Mammary epithelial cell (primary cell): ENCODE measurements at regions not wholly inside any gene's neighbourhood (a gene's known extent, or its start where the extent isn't known, plus 50 kb on each side); places are given as distances from the start of the nearest gene placed in this dataset.

Experiments
- EZH2 ChIP-seq: IDR thresholded peaks from 2 replicates; pipeline ENCODE4 v1.6.1; 2012; ENCODE audit warnings: low read length, inconsistent platforms, borderline replicate concordance
- TF ChIP-seq, protein P1 (sequence below), 2 donors: IDR thresholded peaks in 1 of 2; conservative IDR thresholded peaks in 1 of 2; 2 replicates each; pipeline ENCODE4 v1.5.1; 2011 to 2012; ENCODE audit warnings: inconsistent platforms in 2 of 2, low read length in 2 of 2, mild to moderate bottlenecking in 2 of 2, control low read depth in 1 of 2, low read depth in 1 of 2; ENCODE audit not compliant: insufficient read depth in 1 of 2; ENCODE audit errors: extremely low read depth in 1 of 2

DNA sequence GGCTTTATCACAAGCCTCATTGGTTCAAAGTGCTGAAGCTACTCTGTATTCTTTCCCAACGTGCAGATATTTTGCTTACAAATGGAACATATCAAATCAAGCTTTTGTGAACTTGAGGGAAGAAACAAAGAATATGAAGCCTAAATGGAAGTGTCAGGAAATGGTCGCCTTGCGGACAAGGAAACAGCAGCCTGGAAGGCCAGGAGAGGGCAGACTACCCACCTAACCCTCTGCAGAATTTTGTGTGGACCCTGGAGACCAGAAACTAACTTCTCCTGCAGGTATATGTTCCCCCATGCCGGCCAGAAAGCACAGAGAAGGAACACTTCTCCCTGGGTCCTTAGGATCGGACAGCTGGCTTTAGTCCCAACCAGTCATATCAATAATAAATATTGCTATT lies 1425.8 kb downstream of the PCDH7 start:
- TF ChIP-seq, protein P1, sequence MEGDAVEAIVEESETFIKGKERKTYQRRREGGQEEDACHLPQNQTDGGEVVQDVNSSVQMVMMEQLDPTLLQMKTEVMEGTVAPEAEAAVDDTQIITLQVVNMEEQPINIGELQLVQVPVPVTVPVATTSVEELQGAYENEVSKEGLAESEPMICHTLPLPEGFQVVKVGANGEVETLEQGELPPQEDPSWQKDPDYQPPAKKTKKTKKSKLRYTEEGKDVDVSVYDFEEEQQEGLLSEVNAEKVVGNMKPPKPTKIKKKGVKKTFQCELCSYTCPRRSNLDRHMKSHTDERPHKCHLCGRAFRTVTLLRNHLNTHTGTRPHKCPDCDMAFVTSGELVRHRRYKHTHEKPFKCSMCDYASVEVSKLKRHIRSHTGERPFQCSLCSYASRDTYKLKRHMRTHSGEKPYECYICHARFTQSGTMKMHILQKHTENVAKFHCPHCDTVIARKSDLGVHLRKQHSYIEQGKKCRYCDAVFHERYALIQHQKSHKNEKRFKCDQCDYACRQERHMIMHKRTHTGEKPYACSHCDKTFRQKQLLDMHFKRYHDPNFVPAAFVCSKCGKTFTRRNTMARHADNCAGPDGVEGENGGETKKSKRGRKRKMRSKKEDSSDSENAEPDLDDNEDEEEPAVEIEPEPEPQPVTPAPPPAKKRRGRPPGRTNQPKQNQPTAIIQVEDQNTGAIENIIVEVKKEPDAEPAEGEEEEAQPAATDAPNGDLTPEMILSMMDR (conservative IDR thresholded peaks at IDR 0.05 in 1 of 2, IDR thresholded peaks at IDR 0.05 in 1 of 2; ENCODE audit: extremely low read depth in 1 of 2, insufficient read depth in 1 of 2, low read depth in 1 of 2, low read length in 2 of 2) = no peak
- no peak for TF ChIP-seq EZH2
